A673 (cell line): ENCODE measurements at regions not wholly inside any gene's neighbourhood (a gene's known extent, or its start where the extent isn't known, plus 50 kb on each side); places are given as distances from the start of the nearest gene placed in this dataset.
A peak's percentile ranks its signal among the peaks of the same experiment; 100 is the strongest.

Source experiments
- BruUV-seq: library from RNA; stranded (reverse); fragments of 400-500 nt; replicated peaks from 2 replicates; lab custom pipeline; 2021; lab: Mats Ljungman, UMichigan
- CTCF ChIA-PET: fragments of 300-600 bp; sonication (Branson Sonifier 250); formaldehyde crosslinking; loops from one replicate; lab custom pipeline; 2022; ENCODE audit warnings: antibody characterized with exemption; lab: Charles Lee
- POLR2A ChIA-PET: fragments of 300-600 bp; sonication (Branson Sonifier 250); formaldehyde crosslinking; loops from one replicate; lab custom pipeline; 2022; ENCODE audit warnings: antibody characterized with exemption; ENCODE audit not compliant: low non-redundant PET; lab: Charles Lee
- DNase-seq: peaks from one replicate; pipeline ENCODE4 v3.0.0-alpha.2; 2015; ENCODE audit warnings: low spot score
- H3K27ac ChIP-seq: fragments of 200-600 bp; sonication (generic); 2 replicates; pipeline ENCODE4 v1.5.1; 2016; ENCODE audit warnings: mixed run types, low read depth, mild to moderate bottlenecking, mixed read lengths, antibody characterized with exemption, low read length; ENCODE audit not compliant: poor library complexity, severe bottlenecking
- H3K27me3 ChIP-seq: fragments of 200-600 bp; sonication (generic); replicated peaks from 2 replicates; pipeline ENCODE4 v1.6.1; 2017; ENCODE audit warnings: mixed run types, low read depth, mild to moderate bottlenecking, mixed read lengths, antibody characterized with exemption, low read length; ENCODE audit not compliant: insufficient read depth, poor library complexity
- H3K36me3 ChIP-seq: fragments of 200-600 bp; sonication (generic); 2 replicates; pipeline ENCODE4 v1.6.1; 2016; ENCODE audit warnings: mixed run types, mild to moderate bottlenecking, mixed read lengths, antibody characterized with exemption, low read length; ENCODE audit not compliant: insufficient read depth, poor library complexity, severe bottlenecking
- H3K4me1 ChIP-seq: fragments of 200-600 bp; sonication (generic); 2 replicates; pipeline ENCODE4 v1.6.1; 2017; ENCODE audit warnings: mixed run types, mild to moderate bottlenecking, mixed read lengths, antibody characterized with exemption, low read length; ENCODE audit not compliant: insufficient read depth, poor library complexity, severe bottlenecking
- H3K4me3 ChIP-seq: fragments of 200-600 bp; sonication (generic); 2 replicates; pipeline ENCODE4 v1.5.1; 2016; ENCODE audit warnings: low read depth, mixed run types, mild to moderate bottlenecking, mixed read lengths, low read length; ENCODE audit not compliant: poor library complexity, severe bottlenecking
- H3K9me3 ChIP-seq: fragments of 200-600 bp; sonication (generic); 2 replicates; pipeline ENCODE4 v1.6.1; 2016; ENCODE audit warnings: mixed run types, low read depth, mild to moderate bottlenecking, mixed read lengths, antibody characterized with exemption, low read length; ENCODE audit not compliant: poor library complexity, severe bottlenecking
- CTCF ChIP-seq: fragments of 300-800, 200-600 bp; sonication (generic); conservative IDR thresholded peaks from 2 replicates; pipeline ENCODE4 v1.5.1; 2017; ENCODE audit warnings: low read depth, mild to moderate bottlenecking, antibody characterized with exemption, low read length, moderate library complexity, mixed read lengths
- EZH2 ChIP-seq: fragments of 200-600 bp; sonication (generic); IDR thresholded peaks from 2 replicates; pipeline ENCODE4 v1.6.1; 2017; ENCODE audit warnings: borderline replicate concordance, low read depth, mild to moderate bottlenecking, mixed read lengths, antibody characterized with exemption, low read length; ENCODE audit not compliant: poor library complexity, severe bottlenecking
- intact Hi-C: fragments of 100-400 bp; cut with micrococcal nuclease; formaldehyde crosslinking; loops from one replicate; pipeline ENCODE4 v1.10.0; 2022; ENCODE audit not compliant: unreplicated experiment

GRCh38 chr14:94897082-94897481 lies 127.2 kb upstream of the GSC start:
- TF ChIP-seq EZH2 (no peak), CTCF (no peak)
- no peaks in the 10 kb centered on the region for H3K36me3 ChIP-seq
- no peak overlapping the region for H3K27ac ChIP-seq
- H3K4me3 ChIP-seq = no peak overlapping the region
- no peaks in the 10 kb centered on the region for H3K9me3 ChIP-seq
- intact Hi-C loops = no loop called here
- ChIA-PET CTCF (interaction anchor here (0.5 kb wide), 1 partner anchor 529 kb away, joined by 4 read pairs; no protein-coding TSS in a partner anchor), POLR2A (no interaction called here)
- no peaks in the 10 kb centered on the region for H3K4me1 ChIP-seq
- no peaks in the 10 kb centered on the region for H3K27me3 ChIP-seq
- DNase-seq = peak; percentile 22
- BruUV-seq = no TSS peak

GRCh38 chr14:94893411-94894160 lies 123.7 kb upstream of the GSC start:
- Histone ChIP-seq H3K9me3 (no peaks in the 10 kb centered on the region), H3K36me3 (no peaks in the 10 kb centered on the region), H3K4me1 (peaks cover 2% of the 10 kb centered on the region), H3K4me3 (no peak overlapping the region), H3K27me3 (no peaks in the 10 kb centered on the region), H3K27ac (no peak overlapping the region)
- ChIA-PET CTCF (no interaction called here), POLR2A (no interaction called here)
- DNase-seq = no peak
- BruUV-seq = no TSS peak
- intact Hi-C loops = no loop called here
- TF ChIP-seq CTCF (no peak), EZH2 (no peak)

- TF ChIP-seq EZH2 = no peak
- TF ChIP-seq CTCF = no peak
Measured at GRCh38 chr14:94890785-94891184, 120.9 kb upstream of the GSC start.

More at GRCh38 chr14:94890785-94891184, 120.9 kb upstream of the GSC start:
- CTCF ChIA-PET = no interaction called here
- intact Hi-C loops = no loop called here
- no peaks in the 10 kb centered on the region for H3K36me3 ChIP-seq
- H3K9me3 ChIP-seq = no peaks in the 10 kb centered on the region
- peaks cover 19% of the 10 kb centered on the region for H3K4me1 ChIP-seq
- no peak overlapping the region for H3K27ac ChIP-seq
- no peak overlapping the region for H3K4me3 ChIP-seq
- BruUV-seq = no TSS peak
- DNase-seq = no peak
- H3K27me3 ChIP-seq = no peaks in the 10 kb centered on the region
- POLR2A ChIA-PET = no interaction called here
